ENCODE measurements at regions not wholly inside any gene's neighbourhood (a gene's known extent, or its start where the extent isn't known, plus 50 kb on each side); places are given as distances from the start of the nearest gene placed in this dataset.

- no peak overlapping the region for H3K4me3 ChIP-seq (ENCODE audit: low read length)
- Mint-ChIP-seq H3K36me3 (ENCODE audit: low read depth) (no peaks in the 10 kb centered on the region), H3K4me1 (peaks cover 11% of the 10 kb centered on the region), H3K4me3 (no peak overlapping the region), H3K9me3 (peaks cover 39% of the 10 kb centered on the region), H3K27ac (no peak overlapping the region), H3K27me3 (ENCODE audit: insufficient read depth) (peaks cover 3% of the 10 kb centered on the region)
- WGBS, 2 experiments (ENCODE audit: insufficient coverage in 1 of 2, insufficient read length in 1 of 2), result 90 to 94% methylated on average over 2 of the region's 2 CpGs
- H3K27me3 ChIP-seq (ENCODE audit: control insufficient read depth, insufficient read depth, low read length, poor library complexity, severe bottlenecking), result no peaks in the 10 kb centered on the region
- DNase-seq, result no peak
- no peaks in the 10 kb centered on the region for H3K36me3 ChIP-seq (ENCODE audit: control insufficient read depth, insufficient read depth, low read length)
- H3K4me1 ChIP-seq (ENCODE audit: control insufficient read depth, insufficient read depth, low read length), result no peaks in the 10 kb centered on the region
- no peak for TF ChIP-seq CTCF (conservative IDR thresholded peaks at IDR 0.05)
- no peak overlapping the region for H3K9ac ChIP-seq (ENCODE audit: extremely low read depth, low read length, poor library complexity, severe bottlenecking)
- no peaks in the 10 kb centered on the region for H3K9me3 ChIP-seq (ENCODE audit: control insufficient read depth, low read length)
- no peak overlapping the region for H3K27ac ChIP-seq (ENCODE audit: low read depth, low read length)
Measured at GRCh38 chr7:41232086-41232485, 470.8 kb downstream of the INHBA start.

- TF ChIP-seq CTCF (conservative IDR thresholded peaks at IDR 0.05), result no peak
- no peak for DNase-seq
- H3K4me3 Mint-ChIP-seq, result no peak overlapping the region
- H3K9me3 Mint-ChIP-seq, result peaks cover 10% of the 10 kb centered on the region
- H3K4me1 Mint-ChIP-seq, result no peaks in the 10 kb centered on the region
- no peak overlapping the region for H3K9ac ChIP-seq (ENCODE audit: extremely low read depth, low read length, poor library complexity, severe bottlenecking)
- peaks cover 43% of the 10 kb centered on the region for H3K27me3 Mint-ChIP-seq (ENCODE audit: insufficient read depth)
- H3K27ac Mint-ChIP-seq, result no peak overlapping the region
- no peaks in the 10 kb centered on the region for H3K36me3 ChIP-seq (ENCODE audit: control insufficient read depth, insufficient read depth, low read length)
- H3K36me3 Mint-ChIP-seq (ENCODE audit: low read depth), result no peaks in the 10 kb centered on the region
- 89 to 90% methylated on average over 5 to 6 of the region's 6 CpGs for WGBS, 2 experiments (ENCODE audit: insufficient coverage in 1 of 2, insufficient read length in 1 of 2)
- peaks cover 26% of the 10 kb centered on the region for H3K27me3 ChIP-seq (ENCODE audit: control insufficient read depth, insufficient read depth, low read length, poor library complexity, severe bottlenecking)
- no peak overlapping the region for H3K27ac ChIP-seq (ENCODE audit: low read depth, low read length)
- H3K4me3 ChIP-seq (ENCODE audit: low read length), result no peak overlapping the region
- H3K9me3 ChIP-seq (ENCODE audit: control insufficient read depth, low read length), result no peaks in the 10 kb centered on the region
- H3K4me1 ChIP-seq (ENCODE audit: control insufficient read depth, insufficient read depth, low read length), result no peaks in the 10 kb centered on the region
Measured at GRCh38 chr7:41224063-41224763, 478.7 kb downstream of the INHBA start.

GRCh38 chr7:41222746-41223145 lies 480.1 kb downstream of the INHBA start:
- no peak overlapping the region for H3K27ac Mint-ChIP-seq
- no peak for TF ChIP-seq CTCF (conservative IDR thresholded peaks at IDR 0.05)
- no peaks in the 10 kb centered on the region for H3K36me3 Mint-ChIP-seq (ENCODE audit: low read depth)
- 90 to 93% methylated on average over 3 of the region's 3 CpGs for WGBS, 2 experiments (ENCODE audit: insufficient coverage in 1 of 2, insufficient read length in 1 of 2)
- Histone ChIP-seq H3K4me3 (ENCODE audit: low read length) (no peak overlapping the region), H3K27ac (ENCODE audit: low read depth, low read length) (no peak overlapping the region), H3K27me3 (ENCODE audit: control insufficient read depth, insufficient read depth, low read length, poor library complexity, severe bottlenecking) (peaks cover 32% of the 10 kb centered on the region), H3K9me3 (ENCODE audit: control insufficient read depth, low read length) (no peaks in the 10 kb centered on the region), H3K36me3 (ENCODE audit: control insufficient read depth, insufficient read depth, low read length) (no peaks in the 10 kb centered on the region), H3K4me1 (ENCODE audit: control insufficient read depth, insufficient read depth, low read length) (no peaks in the 10 kb centered on the region), H3K9ac (ENCODE audit: extremely low read depth, low read length, poor library complexity, severe bottlenecking) (no peak overlapping the region)
- no peaks in the 10 kb centered on the region for H3K4me1 Mint-ChIP-seq
- no peaks in the 10 kb centered on the region for H3K9me3 Mint-ChIP-seq
- no peak overlapping the region for H3K4me3 Mint-ChIP-seq
- H3K27me3 Mint-ChIP-seq (ENCODE audit: insufficient read depth), result peaks cover 53% of the 10 kb centered on the region
- DNase-seq, result no peak
